Psoas muscle (tissue), 7 donors: ENCODE measurements at regions not wholly inside any gene's neighbourhood (a gene's known extent, or its start where the extent isn't known, plus 50 kb on each side); places are given as distances from the start of the nearest gene placed in this dataset.

Experiments
- ATAC-seq, 4 donors: fragments of 200-7000 bp; cut with Tn5 transposase; one replicate each; pipeline ENCODE4 v1.9.1; 2020; ENCODE audit warnings: moderate library complexity in 3 of 4, mild to moderate bottlenecking in 2 of 4
- DNase-seq, 2 donors: peaks; one replicate each; pipeline ENCODE4 v3.0.0-alpha.2; 2020
- H3K27ac ChIP-seq: fragments of 200-600 bp; one replicate; pipeline ENCODE4 v1.8.0; 2022
- H3K27me3 ChIP-seq, 3 donors: fragments of 200-600 bp in 1 of 3; one replicate each; pipeline versions ENCODE4 v1.6.1 to v1.8.0; 2013 to 2022; ENCODE audit warnings: low read length in 2 of 3, mild to moderate bottlenecking in 2 of 3, moderate library complexity in 1 of 3; ENCODE audit not compliant: insufficient read depth in 3 of 3
- H3K36me3 ChIP-seq, 2 donors: fragments of 200-600 bp in 1 of 2; one replicate each; pipeline versions ENCODE4 v1.6.1 to v1.8.0; 2013 to 2022; ENCODE audit warnings: low read depth in 1 of 2, mild to moderate bottlenecking in 1 of 2, moderate library complexity in 1 of 2; ENCODE audit not compliant: insufficient read depth in 1 of 2
- H3K4me1 ChIP-seq: fragments of 200-600 bp; one replicate; pipeline ENCODE4 v1.8.0; 2022
- H3K4me3 ChIP-seq: fragments of 200-600 bp; one replicate; pipeline ENCODE4 v1.8.0; 2022; ENCODE audit warnings: mild to moderate bottlenecking
- H3K9me3 ChIP-seq: fragments of 200-600 bp; one replicate; pipeline ENCODE4 v1.8.0; 2022
- WGBS, 3 donors: extraction: QIAGEN DNeasy Blood & Tissue Kit; methylation state at CpG; one replicate each; pipeline versions ENCODE4 v1.1.6 to v1.1.7; 2013; 5-methylcytosine and 5-hydroxymethylcytosine counted together
- intact Hi-C, 2 donors: fragments of 100-400 bp; cut with DNase I; formaldehyde crosslinking; loops; one replicate each; pipeline versions ENCODE4 v1.11.0 to v1.14.2; 2022
- TF ChIP-seq, protein P1 (sequence below): fragments of 200-600 bp; IDR thresholded peaks from one replicate; pipeline ENCODE4 v1.8.0; 2022; ENCODE audit warnings: antibody characterized with exemption
- donor health status: healthy with polysubstance abuse.
- donor health status: DM: no; HTN: no; CAD: no; lungs with moderate emphysema.
- donor health status: Bipolar disorder and iron deficiency.
- donor health status: healthy.
- donor health status: DM: yes; HTN: yes; CAD: no.
- donor health status: DM: no; HTN: no; CAD: no.
- donor health status: DM: yes; HTN: yes; CAD: no.

DNA sequence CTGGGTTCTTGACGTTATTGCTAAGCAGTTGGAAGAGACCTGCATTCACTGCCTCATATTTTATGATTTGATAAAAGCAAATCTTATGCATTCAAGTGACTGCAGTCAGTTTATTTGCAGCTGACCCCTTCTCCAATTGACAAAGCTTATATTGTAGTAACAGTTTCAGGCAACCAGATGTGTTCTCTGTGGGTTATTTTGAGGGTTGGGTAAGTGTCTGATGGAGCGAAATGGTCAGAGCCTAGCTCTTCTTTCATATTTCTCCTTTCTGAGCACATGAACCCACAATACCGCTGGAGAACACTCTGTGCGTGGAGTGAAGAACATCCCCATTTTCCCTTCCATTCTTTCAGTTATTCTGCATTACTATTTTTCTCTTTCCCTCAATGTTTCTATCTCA lies 125.8 kb upstream of the KCNH8 start:
- Histone ChIP-seq H3K27ac (no peak overlapping the region), H3K4me3 (no peak overlapping the region), H3K27me3 (no peaks in the 10 kb centered on the region), H3K9me3 (no peaks in the 10 kb centered on the region), H3K4me1 (no peaks in the 10 kb centered on the region), H3K36me3 (no peaks in the 10 kb centered on the region)
- intact Hi-C loops, result no loop called here
- TF ChIP-seq, protein P1, sequence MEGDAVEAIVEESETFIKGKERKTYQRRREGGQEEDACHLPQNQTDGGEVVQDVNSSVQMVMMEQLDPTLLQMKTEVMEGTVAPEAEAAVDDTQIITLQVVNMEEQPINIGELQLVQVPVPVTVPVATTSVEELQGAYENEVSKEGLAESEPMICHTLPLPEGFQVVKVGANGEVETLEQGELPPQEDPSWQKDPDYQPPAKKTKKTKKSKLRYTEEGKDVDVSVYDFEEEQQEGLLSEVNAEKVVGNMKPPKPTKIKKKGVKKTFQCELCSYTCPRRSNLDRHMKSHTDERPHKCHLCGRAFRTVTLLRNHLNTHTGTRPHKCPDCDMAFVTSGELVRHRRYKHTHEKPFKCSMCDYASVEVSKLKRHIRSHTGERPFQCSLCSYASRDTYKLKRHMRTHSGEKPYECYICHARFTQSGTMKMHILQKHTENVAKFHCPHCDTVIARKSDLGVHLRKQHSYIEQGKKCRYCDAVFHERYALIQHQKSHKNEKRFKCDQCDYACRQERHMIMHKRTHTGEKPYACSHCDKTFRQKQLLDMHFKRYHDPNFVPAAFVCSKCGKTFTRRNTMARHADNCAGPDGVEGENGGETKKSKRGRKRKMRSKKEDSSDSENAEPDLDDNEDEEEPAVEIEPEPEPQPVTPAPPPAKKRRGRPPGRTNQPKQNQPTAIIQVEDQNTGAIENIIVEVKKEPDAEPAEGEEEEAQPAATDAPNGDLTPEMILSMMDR, result no peak
- WGBS, 3 donors, result 83 to 86% (median 83%) methylated on average over 4 of the region's 4 CpGs
- DNase-seq, result no peak
- ATAC-seq, result no peak

DNA sequence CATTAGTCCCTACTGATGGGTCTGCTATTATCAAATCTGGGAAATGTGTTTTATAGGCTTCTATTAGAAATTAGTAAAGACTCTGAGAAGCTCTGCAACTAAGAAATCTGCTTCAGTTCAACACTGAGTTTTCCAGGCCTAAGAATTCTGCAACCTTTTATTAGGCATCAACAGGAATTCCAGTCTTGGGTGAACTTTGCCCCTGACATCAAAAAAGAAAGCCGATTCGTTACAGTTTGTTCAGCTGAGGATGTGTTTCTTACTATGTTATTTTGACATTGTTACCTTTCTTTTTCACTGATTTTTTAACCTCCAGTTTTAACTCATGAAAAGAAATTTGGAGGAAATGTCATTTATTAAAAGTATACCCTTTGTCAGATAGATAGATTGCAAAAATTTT lies 131.5 kb upstream of the KCNH8 start:
- Histone ChIP-seq H3K4me1 (no peaks in the 10 kb centered on the region), H3K27me3 (no peaks in the 10 kb centered on the region), H3K9me3 (no peaks in the 10 kb centered on the region), H3K4me3 (no peak overlapping the region), H3K27ac (no peak overlapping the region), H3K36me3 (no peaks in the 10 kb centered on the region)
- DNase-seq, result no peak
- 52 to 53% (median 52%) methylated on average over 2 of the region's 2 CpGs for WGBS, 3 donors
- TF ChIP-seq, protein P1, result no peak
- no peak for ATAC-seq
- intact Hi-C loops, result no loop called here

DNA sequence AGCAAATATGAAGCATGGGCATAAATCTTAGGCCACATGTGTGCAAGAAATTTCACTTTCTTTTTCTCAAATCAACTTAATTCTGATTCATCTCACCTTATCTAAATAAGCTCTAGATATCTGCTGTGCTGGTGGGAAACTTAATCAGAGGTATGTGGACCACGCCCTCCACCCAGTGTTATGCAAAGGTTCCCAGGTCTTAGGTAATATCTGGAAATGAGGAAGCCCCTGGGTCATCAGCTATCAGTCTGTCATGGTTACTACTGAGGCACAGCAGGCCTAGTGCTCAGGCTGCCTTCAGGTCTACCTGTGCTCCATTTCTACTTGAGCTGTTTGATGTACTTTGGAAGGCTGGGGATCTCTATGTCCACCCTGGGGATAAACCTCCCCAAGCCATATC lies 134.4 kb upstream of the KCNH8 start:
- intact Hi-C loops, result no loop called here
- 89 to 94% (median 90%) methylated on average over 1 of the region's 1 CpG for WGBS, 3 donors
- TF ChIP-seq, protein P1, result no peak

DNA sequence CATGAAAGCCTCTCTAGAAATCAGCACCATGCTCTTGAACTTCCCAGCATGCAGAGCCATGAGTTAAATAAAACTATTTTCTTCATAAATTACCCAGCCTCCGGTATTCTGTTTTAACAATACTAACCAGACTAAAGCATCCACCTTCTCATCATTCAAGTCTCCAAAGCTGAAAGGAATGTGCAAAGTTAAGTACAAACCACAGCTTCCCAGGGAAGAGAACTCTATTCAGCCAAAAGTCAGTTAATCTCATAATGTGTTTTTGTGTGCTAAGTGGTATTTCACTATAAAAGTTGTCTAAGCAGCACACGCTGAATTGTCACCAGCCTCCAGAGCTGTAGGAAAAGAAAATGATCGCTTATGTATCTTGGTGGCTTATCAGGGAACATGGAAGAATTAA lies 135.5 kb upstream of the KCNH8 start:
- Histone ChIP-seq H3K27me3 (no peaks in the 10 kb centered on the region), H3K4me1 (no peaks in the 10 kb centered on the region), H3K4me3 (no peak overlapping the region), H3K9me3 (no peaks in the 10 kb centered on the region), H3K36me3 (no peaks in the 10 kb centered on the region), H3K27ac (no peak overlapping the region)
- ATAC-seq, result no peak
- WGBS, 3 donors, result 87 to 92% (median 89%) methylated on average over 3 of the region's 3 CpGs
- no peak for DNase-seq
- intact Hi-C loops, result no loop called here
- TF ChIP-seq, protein P1, result no peak

More for the DNA sequence above, 134.4 kb upstream of the KCNH8 start:
- no peak overlapping the region for H3K27ac ChIP-seq
- H3K36me3 ChIP-seq, result no peaks in the 10 kb centered on the region
- H3K9me3 ChIP-seq, result no peaks in the 10 kb centered on the region
- H3K4me3 ChIP-seq, result no peak overlapping the region
- H3K27me3 ChIP-seq, result no peaks in the 10 kb centered on the region
- H3K4me1 ChIP-seq, result no peaks in the 10 kb centered on the region
- no peak for DNase-seq
- ATAC-seq, result no peak

DNA sequence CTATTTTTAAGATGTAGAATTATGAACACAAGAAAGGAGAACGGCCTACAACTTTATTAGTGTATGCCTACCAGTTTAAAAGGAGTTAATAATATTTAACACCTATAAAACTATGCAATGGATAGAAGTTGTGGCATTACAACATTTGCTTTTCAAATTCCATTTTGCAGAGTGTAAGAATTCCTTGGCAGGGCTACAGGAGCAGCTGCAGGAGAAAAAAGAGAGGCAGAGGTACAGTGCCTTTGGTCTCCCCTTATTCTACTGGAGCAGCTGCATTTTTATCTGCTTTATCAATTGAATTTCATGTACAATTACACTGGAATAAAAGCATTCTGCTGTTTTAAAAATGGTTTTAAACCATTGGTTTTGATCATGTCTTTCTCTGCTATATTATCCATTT lies 145.7 kb upstream of the KCNH8 start:
- intact Hi-C loops, result no loop called here
- 25 to 32% (median 29%) methylated on average over 1 of the region's 1 CpG for WGBS, 3 donors
- TF ChIP-seq, protein P1, result no peak
- Histone ChIP-seq H3K36me3 (no peaks in the 10 kb centered on the region), H3K27me3 (no peaks in the 10 kb centered on the region), H3K4me1 (no peaks in the 10 kb centered on the region), H3K27ac (no peak overlapping the region), H3K4me3 (no peak overlapping the region), H3K9me3 (no peaks in the 10 kb centered on the region)
- ATAC-seq, result no peak
- DNase-seq, result no peak
